ENCODE measurements at regions not wholly inside any gene's neighbourhood (a gene's known extent, or its start where the extent isn't known, plus 50 kb on each side); places are given as distances from the start of the nearest gene placed in this dataset.

- peaks cover 29% of the 10 kb centered on the region for H3K27me3 ChIP-seq (ENCODE audit: insufficient read depth, low read length)
- H3K4me1 ChIP-seq (ENCODE audit: control insufficient read depth in 1 of 2, insufficient read depth in 2 of 2, low read length in 2 of 2): no peaks in the 10 kb centered on the region
- ATAC-seq (no peak), DNase-seq (ENCODE audit: low read depth, low spot score) (no peak)
- BruUV-seq (replicated peaks): no TSS peak
- H3K9me2 ChIP-seq (ENCODE audit: insufficient read depth): no peaks in the 10 kb centered on the region
- intact Hi-C loops (cut with micrococcal nuclease): no loop called here
- TF ChIP-seq SRF (IDR thresholded peaks at IDR 0.05; ENCODE audit: low read depth) (no peak), SP1 (IDR thresholded peaks at IDR 0.05; ENCODE audit: low read depth) (no peak), CEBPB (IDR thresholded peaks at IDR 0.05; ENCODE audit: low read depth) (no peak), POLR2A (IDR thresholded peaks at IDR 0.05; ENCODE audit: borderline replicate concordance, extremely low read depth, insufficient read depth, insufficient read length) (no peak), JUND (IDR thresholded peaks at IDR 0.05) (no peak), TCF7L2 (IDR thresholded peaks at IDR 0.05; ENCODE audit: borderline replicate concordance, extremely low read depth, insufficient read depth, insufficient read length) (no peak), REST (IDR thresholded peaks at IDR 0.05; ENCODE audit: low read depth) (no peak), EZH2phosphoT487 (IDR thresholded peaks at IDR 0.05; ENCODE audit: borderline replicate concordance) (no peak), ZBTB33 (IDR thresholded peaks at IDR 0.05; ENCODE audit: extremely low read depth, insufficient replicate concordance, low read length) (no peak), CBX3 (IDR thresholded peaks at IDR 0.05; ENCODE audit: low read depth) (no peak), ATF3 (IDR thresholded peaks at IDR 0.05) (no peak)
- RAD21 ChIA-PET (ENCODE audit: low non-redundant PET in 1 of 2, low total read pairs in 2 of 2, uncharacterized antibody in 2 of 2, unreplicated experiment in 2 of 2): no interaction called here
- no peaks in the 10 kb centered on the region for H3K36me3 ChIP-seq (ENCODE audit: control insufficient read depth in 1 of 2, insufficient read depth in 2 of 2, low read length in 2 of 2)
- no peak overlapping the region for H3K4me3 ChIP-seq (replicated peaks in 1 of 2; ENCODE audit: low read depth in 1 of 2, low read length in 2 of 2)
- no peak overlapping the region for H3K4me2 ChIP-seq (ENCODE audit: low read length)
- no peak overlapping the region for H2AFZ ChIP-seq (ENCODE audit: low read depth, low read length, poor library complexity, severe bottlenecking)
- CTCF ChIA-PET: no interaction called here
- POLR2A ChIA-PET: no interaction called here
- H4K20me1 ChIP-seq (ENCODE audit: insufficient read depth): no peaks in the 10 kb centered on the region
- H3K27ac ChIP-seq (ENCODE audit: low read depth, low read length): no peak overlapping the region
- H3K9ac ChIP-seq (ENCODE audit: low read length): no peak overlapping the region
- H3K79me2 ChIP-seq (ENCODE audit: insufficient read depth, low read length): no peaks in the 10 kb centered on the region
- H3K9me3 ChIP-seq (ENCODE audit: control insufficient read depth in 1 of 2, insufficient read depth in 1 of 2, low read depth in 1 of 2, low read length in 2 of 2): no peaks in the 10 kb centered on the region
Observed at GRCh38 chr9:87122947-87123685, 175.8 kb upstream of the GAS1 start.

All from HCT116 (cell line).